ENCODE measurements at regions not wholly inside any gene's neighbourhood (a gene's known extent, or its start where the extent isn't known, plus 50 kb on each side); places are given as distances from the start of the nearest gene placed in this dataset.

- H4K20me1 ChIP-seq (ENCODE audit: insufficient read depth, low read length) = no peaks in the 10 kb centered on the region
- ChIA-PET CTCF (ENCODE audit: unreplicated experiment) (no interaction called here), POLR2A (no interaction called here)
- DNase-seq (ENCODE audit: low spot score) = no peak
- no peaks in the 10 kb centered on the region; the same call in 1 of the 2 replicates for H3K9me2 ChIP-seq (ENCODE audit: insufficient read depth, low read length)
- intact Hi-C loops (cut with micrococcal nuclease; ENCODE audit: unreplicated experiment) = no loop called here
- H3K27ac ChIP-seq (ENCODE audit: low read depth, low read length, poor library complexity, severe bottlenecking) = no peak overlapping the region
- H3K36me3 ChIP-seq (ENCODE audit: insufficient read depth, low read length) = no peaks in the 10 kb centered on the region
- H3K79me2 ChIP-seq (ENCODE audit: insufficient read depth, low read depth, low read length) = no peaks in the 10 kb centered on the region
- H2AFZ ChIP-seq (ENCODE audit: low read length) = no peak overlapping the region
- no peak for TF ChIP-seq EZH2phosphoT487 (IDR thresholded peaks at IDR 0.05; ENCODE audit: borderline replicate concordance, low read depth, low read length)
- TF ChIP-seq CTCF (conservative IDR thresholded peaks at IDR 0.05; ENCODE audit: low read length) = no peak
- no peak overlapping the region for H3K4me3 ChIP-seq (ENCODE audit: low read depth, low read length, poor library complexity, severe bottlenecking)
- no peaks in the 10 kb centered on the region for H3K9me3 ChIP-seq (ENCODE audit: low read length)
- BruUV-seq (replicated peaks) = no TSS peak
- no peaks in the 10 kb centered on the region for H3K4me1 ChIP-seq (ENCODE audit: insufficient read depth, low read length, poor library complexity, severe bottlenecking)
- no peak overlapping the region for H3K4me2 ChIP-seq (ENCODE audit: low read length)
Observed at GRCh38 chr6:153938876-153939275, 100.2 kb upstream of the OPRM1 start.

GRCh38 chr6:153931431-153931830 lies 107.6 kb upstream of the OPRM1 start:
- H3K4me2 ChIP-seq (ENCODE audit: low read length) = no peak overlapping the region
- H2AFZ ChIP-seq (ENCODE audit: low read length) = no peak overlapping the region
- no peaks in the 10 kb centered on the region for H3K9me2 ChIP-seq (ENCODE audit: insufficient read depth, low read length)
- DNase-seq (ENCODE audit: low spot score) = no peak
- no peak overlapping the region for H3K27ac ChIP-seq (ENCODE audit: low read depth, low read length, poor library complexity, severe bottlenecking)
- BruUV-seq (replicated peaks) = no TSS peak
- ChIA-PET POLR2A (no interaction called here), CTCF (ENCODE audit: unreplicated experiment) (no interaction called here)
- H3K4me1 ChIP-seq (ENCODE audit: insufficient read depth, low read length, poor library complexity, severe bottlenecking) = no peaks in the 10 kb centered on the region
- H3K9me3 ChIP-seq (ENCODE audit: low read length) = no peaks in the 10 kb centered on the region
- no peaks in the 10 kb centered on the region for H3K36me3 ChIP-seq (ENCODE audit: insufficient read depth, low read length)
- no peaks in the 10 kb centered on the region for H3K79me2 ChIP-seq (ENCODE audit: insufficient read depth, low read depth, low read length)
- intact Hi-C loops (cut with micrococcal nuclease; ENCODE audit: unreplicated experiment) = no loop called here
- no peak overlapping the region for H3K4me3 ChIP-seq (ENCODE audit: low read depth, low read length, poor library complexity, severe bottlenecking)
- no peaks in the 10 kb centered on the region for H4K20me1 ChIP-seq (ENCODE audit: insufficient read depth, low read length)
- TF ChIP-seq EZH2phosphoT487 (IDR thresholded peaks at IDR 0.05; ENCODE audit: borderline replicate concordance, low read depth, low read length) (no peak), CTCF (conservative IDR thresholded peaks at IDR 0.05; ENCODE audit: low read length) (no peak)

- Histone ChIP-seq H3K27ac (ENCODE audit: low read depth, low read length, poor library complexity, severe bottlenecking) (no peak overlapping the region), H4K20me1 (ENCODE audit: insufficient read depth, low read length) (no peaks in the 10 kb centered on the region), H3K79me2 (ENCODE audit: insufficient read depth, low read depth, low read length) (no peaks in the 10 kb centered on the region), H3K9me2 (ENCODE audit: insufficient read depth, low read length) (no peaks in the 10 kb centered on the region), H2AFZ (ENCODE audit: low read length) (no peak overlapping the region), H3K4me1 (ENCODE audit: insufficient read depth, low read length, poor library complexity, severe bottlenecking) (no peaks in the 10 kb centered on the region), H3K4me2 (ENCODE audit: low read length) (no peak overlapping the region), H3K9me3 (ENCODE audit: low read length) (no peaks in the 10 kb centered on the region), H3K4me3 (ENCODE audit: low read depth, low read length, poor library complexity, severe bottlenecking) (no peak overlapping the region), H3K36me3 (ENCODE audit: insufficient read depth, low read length) (no peaks in the 10 kb centered on the region)
- ChIA-PET CTCF (ENCODE audit: unreplicated experiment) (no interaction called here), POLR2A (interaction anchor here (0.6 kb wide), 2 partner anchors 14 to 884 kb away, joined by 4 to 10 read pairs; no protein-coding TSS in a partner anchor)
- DNase-seq (ENCODE audit: low spot score) = no peak
- no TSS peak for BruUV-seq (replicated peaks)
- no peak for TF ChIP-seq CTCF (conservative IDR thresholded peaks at IDR 0.05; ENCODE audit: low read length)
- TF ChIP-seq EZH2phosphoT487 (IDR thresholded peaks at IDR 0.05; ENCODE audit: borderline replicate concordance, low read depth, low read length) = no peak
- intact Hi-C loops (cut with micrococcal nuclease; ENCODE audit: unreplicated experiment) = no loop called here
Observed at GRCh38 chr6:153927867-153928266, 111.2 kb upstream of the OPRM1 start.
